A549 (cell line): ENCODE measurements at regions not wholly inside any gene's neighbourhood (a gene's known extent, or its start where the extent isn't known, plus 50 kb on each side); places are given as distances from the start of the nearest gene placed in this dataset.

Experiments
- BHLHE40 ChIP-seq: IDR thresholded peaks from 2 replicates; pipeline ENCODE4 v1.6.1; 2012; ENCODE audit warnings: low read depth, low read length, inconsistent platforms
- CEBPB ChIP-seq, 2 experiments: fragments of >200 bp in 1 of 2; sonication (Bioruptor Twin) in 1 of 2; formaldehyde crosslinking in 1 of 2; IDR thresholded peaks; 2 replicates each; pipeline ENCODE4 v1.6.1; 2012 to 2016
- CHD2 ChIP-seq: fragments of 150-350 bp; IDR thresholded peaks from 2 replicates; pipeline ENCODE4 v1.6.1; 2014; ENCODE audit warnings: low read length; ENCODE audit not compliant: partially characterized antibody
- EHMT2 ChIP-seq: fragments of 200-600 bp; sonication (generic); IDR thresholded peaks from 2 replicates; pipeline ENCODE4 v1.6.1; 2016; ENCODE audit warnings: antibody characterized with exemption, low read depth, mild to moderate bottlenecking, moderate library complexity
- EP300 ChIP-seq, 2 experiments: fragments of >200 bp; sonication (Bioruptor Twin); formaldehyde crosslinking; IDR thresholded peaks; 2 replicates in 1 of 2; 3 replicates in 1 of 2; pipeline ENCODE4 v1.6.1; 2016 to 2017
- JUNB ChIP-seq: fragments of >200 bp; sonication (Bioruptor Twin); formaldehyde crosslinking; IDR thresholded peaks from 2 replicates; pipeline ENCODE4 v1.6.1; 2016
- NFE2L2 ChIP-seq: fragments of 150-350 bp; conservative IDR thresholded peaks from 2 replicates; pipeline ENCODE4 v1.6.1; 2014; ENCODE audit warnings: low read length
- POLR2A ChIP-seq: IDR thresholded peaks from 2 replicates; pipeline ENCODE4 v1.6.1; 2012; ENCODE audit warnings: mild to moderate bottlenecking, low read length
- ZFP36 ChIP-seq: fragments of 450-650 bp; IDR thresholded peaks from 2 replicates; pipeline ENCODE4 v1.6.1; 2014; ENCODE audit warnings: borderline replicate concordance; ENCODE audit not compliant: partially characterized antibody
- TF ChIP-seq, protein P1 (sequence below): fragments of >200 bp; sonication (Bioruptor Twin); formaldehyde crosslinking; IDR thresholded peaks from 3 replicates; pipeline ENCODE4 v1.5.1; 2016
- TF ChIP-seq, protein P2 (sequence below): IDR thresholded peaks from 2 replicates; pipeline ENCODE4 v1.6.1; 2012

DNA sequence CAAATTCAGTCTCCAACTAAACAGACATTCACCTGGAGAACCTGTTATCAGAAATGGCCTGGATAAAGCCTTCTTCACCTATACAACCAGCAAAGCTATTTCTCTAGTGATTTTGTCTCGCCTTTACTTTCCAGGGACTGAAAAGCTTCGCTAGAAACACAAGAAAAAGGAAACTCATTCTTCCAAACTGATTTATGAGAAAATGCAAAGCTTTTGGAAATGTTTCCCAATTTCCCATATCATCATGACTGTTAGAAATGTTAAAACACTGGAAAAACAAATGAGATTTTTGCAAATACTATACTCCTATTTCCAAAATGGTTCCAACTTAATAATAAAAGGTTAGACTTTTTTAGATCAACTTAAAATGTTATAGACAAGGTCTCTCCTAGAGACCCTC lies 218.7 kb downstream of the PAX3 start:
- TF ChIP-seq, protein P1, sequence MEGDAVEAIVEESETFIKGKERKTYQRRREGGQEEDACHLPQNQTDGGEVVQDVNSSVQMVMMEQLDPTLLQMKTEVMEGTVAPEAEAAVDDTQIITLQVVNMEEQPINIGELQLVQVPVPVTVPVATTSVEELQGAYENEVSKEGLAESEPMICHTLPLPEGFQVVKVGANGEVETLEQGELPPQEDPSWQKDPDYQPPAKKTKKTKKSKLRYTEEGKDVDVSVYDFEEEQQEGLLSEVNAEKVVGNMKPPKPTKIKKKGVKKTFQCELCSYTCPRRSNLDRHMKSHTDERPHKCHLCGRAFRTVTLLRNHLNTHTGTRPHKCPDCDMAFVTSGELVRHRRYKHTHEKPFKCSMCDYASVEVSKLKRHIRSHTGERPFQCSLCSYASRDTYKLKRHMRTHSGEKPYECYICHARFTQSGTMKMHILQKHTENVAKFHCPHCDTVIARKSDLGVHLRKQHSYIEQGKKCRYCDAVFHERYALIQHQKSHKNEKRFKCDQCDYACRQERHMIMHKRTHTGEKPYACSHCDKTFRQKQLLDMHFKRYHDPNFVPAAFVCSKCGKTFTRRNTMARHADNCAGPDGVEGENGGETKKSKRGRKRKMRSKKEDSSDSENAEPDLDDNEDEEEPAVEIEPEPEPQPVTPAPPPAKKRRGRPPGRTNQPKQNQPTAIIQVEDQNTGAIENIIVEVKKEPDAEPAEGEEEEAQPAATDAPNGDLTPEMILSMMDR, result no peak
- TF ChIP-seq, protein P2, sequence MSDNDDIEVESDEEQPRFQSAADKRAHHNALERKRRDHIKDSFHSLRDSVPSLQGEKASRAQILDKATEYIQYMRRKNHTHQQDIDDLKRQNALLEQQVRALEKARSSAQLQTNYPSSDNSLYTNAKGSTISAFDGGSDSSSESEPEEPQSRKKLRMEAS, result no peak
- TF ChIP-seq EHMT2, result no peak
- no peak for TF ChIP-seq JUNB
- no peak for TF ChIP-seq ZFP36
- no peak for TF ChIP-seq NFE2L2
- no peak for TF ChIP-seq EP300 (IDR thresholded peaks at IDR 0.05)
- TF ChIP-seq BHLHE40, result no peak
- no peak for TF ChIP-seq CHD2
- no peak for TF ChIP-seq POLR2A
- no peak for TF ChIP-seq CEBPB (IDR thresholded peaks at IDR 0.05)
